HG02884 (cell line): ENCODE measurements at regions not wholly inside any gene's neighbourhood (a gene's known extent, or its start where the extent isn't known, plus 50 kb on each side); places are given as distances from the start of the nearest gene placed in this dataset.
"Not testable (repeated sequence)": the region's sequence is repeated elsewhere in the genome, so short reads cannot be mapped to it uniquely, and the experiment has no call there.

ENCODE experiments used
- ATAC-seq: cut with Tn5 transposase; IDR thresholded peaks from one replicate; pipeline ENCODE4 v1.9.1; 2021; ENCODE audit warnings: mild to moderate bottlenecking, moderate library complexity; ENCODE audit not compliant: unreplicated experiment

GRCh38 chr10:23945845-23946244 lies 263.1 kb upstream of the KIAA1217 start:
- ATAC-seq = no peak

GRCh38 chr10:23951841-23952240 lies 257.1 kb upstream of the KIAA1217 start:
- ATAC-seq = no peak

DNA sequence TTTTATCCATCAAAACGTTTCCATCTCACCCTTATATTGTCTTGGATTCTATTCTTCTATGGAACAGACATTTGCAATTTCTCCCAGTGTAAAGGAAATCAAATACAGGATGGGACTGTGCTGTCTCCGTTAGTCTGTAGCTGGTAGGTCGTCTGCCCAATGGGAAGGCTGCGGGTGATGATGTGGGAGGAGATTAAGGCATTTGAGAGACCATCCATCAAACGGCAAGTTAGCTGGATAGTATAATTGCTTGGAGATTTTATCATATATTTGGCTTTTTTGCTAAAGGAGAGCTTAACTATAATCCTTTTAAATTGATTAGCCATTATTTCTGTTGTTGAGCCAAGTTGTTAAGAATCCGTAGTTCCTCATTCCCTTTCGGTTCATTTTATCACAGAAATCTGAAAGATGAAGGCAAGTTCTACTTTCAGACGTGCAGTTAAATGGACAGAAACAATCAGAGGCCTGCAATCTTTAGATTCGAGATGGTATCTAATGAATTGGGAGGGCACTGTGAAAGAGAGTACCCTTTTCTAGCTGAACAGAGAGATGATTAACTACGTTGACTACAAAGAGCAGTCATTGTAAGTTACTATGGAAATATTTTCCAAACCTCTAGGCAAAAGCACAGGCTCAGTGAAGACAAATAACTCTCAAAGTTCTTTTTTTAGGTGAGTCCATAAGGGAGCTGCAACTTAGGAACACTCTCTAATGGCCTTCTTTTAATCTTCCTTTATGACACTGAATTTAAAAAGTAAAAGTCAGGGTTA lies 253.3 kb upstream of the KIAA1217 start:
- ATAC-seq = no peak

- ATAC-seq = no peak
These were observed 243.8 kb upstream of the KIAA1217 start for GRCh38 chr10:23965123-23965522.

- ATAC-seq = no peak
These were observed 243.1 kb upstream of the KIAA1217 start for GRCh38 chr10:23965880-23966279.

- no peak for ATAC-seq
These were observed 242.4 kb upstream of the KIAA1217 start for GRCh38 chr10:23966504-23967051.

DNA sequence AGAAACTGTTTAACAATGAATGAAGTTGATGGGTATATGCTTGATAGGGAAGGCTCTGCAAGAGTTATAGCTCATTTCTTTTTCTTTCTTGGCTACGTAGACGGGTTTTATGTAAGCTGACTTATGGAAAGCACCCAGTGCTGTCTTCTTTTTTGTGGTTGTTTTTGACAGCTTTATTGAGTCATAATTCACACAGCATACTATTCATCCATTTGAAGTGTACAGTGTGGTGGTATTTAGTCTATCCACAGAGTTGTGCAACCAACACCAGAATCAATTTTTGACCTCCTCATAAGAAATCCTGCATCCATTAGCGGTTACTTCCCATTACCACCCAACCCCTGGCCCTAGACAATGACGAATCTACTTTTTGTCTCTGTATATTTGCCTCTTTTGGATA lies 240.6 kb upstream of the KIAA1217 start:
- ATAC-seq = no peak

- no peak for ATAC-seq
These were observed 234.1 kb upstream of the KIAA1217 start for GRCh38 chr10:23974746-23975272.

GRCh38 chr10:23975431-23975830 lies 233.5 kb upstream of the KIAA1217 start:
- ATAC-seq = no peak

GRCh38 chr10:23976275-23976674 lies 232.7 kb upstream of the KIAA1217 start:
- ATAC-seq = no peak

GRCh38 chr10:23978317-23978716 lies 230.6 kb upstream of the KIAA1217 start:
- ATAC-seq = no peak

- ATAC-seq = no peak
These were observed 228.8 kb upstream of the KIAA1217 start for GRCh38 chr10:23980094-23980493.

- no peak for ATAC-seq
These were observed 227.2 kb upstream of the KIAA1217 start for GRCh38 chr10:23981520-23982309.

DNA sequence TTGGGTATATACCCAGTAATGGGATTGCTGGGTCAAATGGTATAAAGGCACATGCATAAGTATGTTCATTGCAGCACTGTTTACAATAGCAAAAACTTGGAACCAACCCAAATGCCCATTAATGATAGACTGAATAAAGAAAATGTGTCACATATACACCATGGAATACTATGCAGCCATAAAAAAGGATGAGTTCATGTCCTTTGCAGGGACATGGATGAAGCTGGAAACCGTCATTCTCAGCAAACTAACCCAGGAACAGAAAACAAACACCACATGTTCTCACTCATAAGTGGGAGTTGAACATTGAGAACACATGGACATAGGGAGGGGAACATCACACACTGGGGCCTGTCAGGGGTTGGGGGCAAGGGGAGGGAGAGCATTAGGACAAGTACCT lies 224.5 kb upstream of the KIAA1217 start:
- not testable (repeated sequence) for ATAC-seq

- ATAC-seq = no peak
These were observed 220.9 kb upstream of the KIAA1217 start for GRCh38 chr10:23988006-23988405.

DNA sequence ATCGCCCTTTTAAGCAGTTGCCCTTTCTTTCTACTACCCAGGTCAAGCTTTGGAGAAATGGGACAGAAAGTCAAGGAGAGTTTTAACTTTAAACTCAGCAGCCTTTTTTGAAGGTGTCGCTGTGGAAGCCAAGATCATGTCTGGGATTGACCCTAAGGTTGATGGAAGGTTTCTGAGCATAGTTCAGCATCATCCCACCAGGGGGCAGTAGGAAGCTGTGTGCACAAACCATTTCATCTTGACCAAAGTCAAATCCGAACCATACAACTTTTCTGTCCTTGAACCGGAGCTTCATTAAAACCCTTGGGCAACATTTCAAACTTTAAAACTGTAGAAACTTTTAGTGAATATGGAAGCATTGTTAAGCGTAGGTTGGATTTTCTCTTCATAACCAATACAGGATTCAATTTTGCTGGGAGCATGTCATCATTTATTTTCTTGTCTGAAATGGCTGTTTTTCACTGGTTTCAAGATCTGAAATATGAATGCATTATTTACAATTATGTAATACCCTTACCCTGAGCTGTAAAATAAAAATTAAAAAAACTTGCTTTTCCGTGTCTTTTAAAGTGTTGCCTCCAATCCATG lies 214.4 kb upstream of the KIAA1217 start:
- peak; percentile 81 for ATAC-seq

- no peak for ATAC-seq
These were observed 209.5 kb upstream of the KIAA1217 start for GRCh38 chr10:23999445-23999844.

GRCh38 chr10:24000271-24000813 lies 208.6 kb upstream of the KIAA1217 start:
- ATAC-seq = no peak

DNA sequence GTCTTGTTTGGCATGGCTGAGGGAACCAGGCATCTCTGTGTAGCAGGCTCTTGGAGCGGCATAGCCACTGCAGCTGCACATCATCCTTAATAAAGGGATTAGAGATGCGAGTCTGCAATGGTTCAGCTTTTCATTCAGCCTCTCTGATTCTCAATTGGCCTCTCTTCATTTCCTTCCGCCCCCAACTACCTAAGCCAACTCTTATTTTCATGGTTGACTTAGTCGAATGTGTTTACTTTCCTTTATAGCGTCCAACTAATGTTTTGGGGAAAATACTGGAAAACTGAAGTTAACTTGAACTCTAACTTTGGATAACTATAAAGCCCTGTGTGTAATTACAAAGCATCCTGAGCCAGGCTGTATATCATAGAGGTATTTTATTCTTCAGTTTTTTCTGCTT lies 202.2 kb upstream of the KIAA1217 start:
- ATAC-seq = no peak

- ATAC-seq = no peak
These were observed 201.6 kb upstream of the KIAA1217 start for GRCh38 chr10:24007359-24007758.
